GM21528 (cell line): ENCODE measurements at regions not wholly inside any gene's neighbourhood (a gene's known extent, or its start where the extent isn't known, plus 50 kb on each side); places are given as distances from the start of the nearest gene placed in this dataset.
"Not testable (repeated sequence)": the region's sequence is repeated elsewhere in the genome, so short reads cannot be mapped to it uniquely, and the experiment has no call there.

Source experiments
- ATAC-seq: cut with Tn5 transposase; IDR thresholded peaks from one replicate; pipeline ENCODE4 v1.9.1; 2021; ENCODE audit warnings: mild to moderate bottlenecking, moderate library complexity; ENCODE audit not compliant: unreplicated experiment, low FRiP score

DNA sequence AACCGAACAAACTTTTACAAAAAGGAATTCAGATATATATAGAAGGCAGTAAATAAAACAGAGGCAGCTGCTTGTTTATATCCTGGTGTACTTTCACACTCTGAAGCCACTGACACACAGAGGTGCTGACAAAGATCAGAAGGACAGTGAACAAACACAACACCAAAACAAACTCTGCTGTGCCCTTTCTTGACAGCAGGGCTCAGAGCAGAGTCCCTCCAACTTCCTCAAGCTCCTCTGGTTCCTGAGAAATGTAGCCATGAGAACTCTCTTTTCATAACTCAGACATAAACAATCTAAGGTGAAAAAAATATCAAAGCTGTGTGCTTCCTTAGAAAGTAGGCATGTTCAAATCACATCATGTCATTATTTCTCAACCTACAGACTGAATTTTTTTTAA lies 1052.8 kb upstream of the SPRY2 start:
- ATAC-seq, result no peak

DNA sequence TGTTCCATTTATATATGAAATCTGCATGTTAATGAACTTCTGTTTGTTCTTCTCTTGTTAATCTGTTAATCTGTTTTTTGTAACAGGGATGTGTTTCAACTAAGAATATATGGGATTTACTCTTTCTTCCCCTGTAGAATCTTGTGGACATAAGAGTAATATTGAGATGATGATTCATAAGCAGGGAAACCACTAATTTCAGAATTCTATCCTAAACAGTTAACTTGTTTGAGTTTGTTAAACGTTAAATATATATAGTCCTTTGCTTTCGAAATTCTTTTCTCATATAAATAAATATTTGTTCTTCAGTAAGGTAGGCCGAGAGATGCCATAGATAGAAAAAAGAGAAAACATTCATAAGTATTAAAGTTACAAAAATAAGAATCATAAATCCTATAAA lies 1052.2 kb upstream of the SPRY2 start:
- no peak for ATAC-seq

DNA sequence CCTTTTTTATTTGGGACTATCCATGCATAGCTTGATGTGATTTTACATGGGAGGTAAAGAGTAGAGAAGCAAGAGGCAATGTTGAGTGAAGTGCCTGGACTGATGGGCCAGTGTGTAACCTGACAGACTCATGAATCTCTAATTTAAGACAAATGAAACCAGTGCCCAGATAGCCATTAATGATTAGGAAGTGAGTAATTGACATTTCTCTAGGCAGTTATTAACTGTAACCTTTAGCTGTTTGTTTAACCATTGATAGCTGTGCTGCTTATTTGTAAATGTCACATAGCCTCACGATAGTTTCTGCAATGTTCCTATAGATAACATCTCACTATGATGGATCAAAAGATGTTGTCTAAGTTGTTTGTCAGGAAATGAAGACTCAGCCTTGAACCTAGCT lies 1047.5 kb upstream of the SPRY2 start:
- no peak for ATAC-seq

DNA sequence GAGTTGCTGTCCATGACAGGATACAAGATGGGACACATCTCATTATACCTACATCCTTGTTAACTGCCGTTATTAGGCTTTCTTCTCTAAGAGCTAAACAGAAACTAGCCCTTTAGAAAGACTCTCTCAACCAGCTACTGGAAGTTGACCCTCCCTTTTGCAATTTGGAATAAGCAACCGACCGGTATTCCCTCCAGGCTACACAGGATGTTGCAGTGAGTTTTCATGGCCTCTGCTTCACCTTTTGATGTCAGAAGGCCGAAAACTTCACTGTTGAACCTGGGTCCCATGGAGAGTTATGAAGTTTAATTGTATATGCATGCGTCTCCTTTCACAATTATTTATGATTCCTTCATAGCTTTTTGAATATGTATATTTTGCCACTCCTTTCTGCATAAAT lies 1042.5 kb upstream of the SPRY2 start:
- ATAC-seq, result no peak

DNA sequence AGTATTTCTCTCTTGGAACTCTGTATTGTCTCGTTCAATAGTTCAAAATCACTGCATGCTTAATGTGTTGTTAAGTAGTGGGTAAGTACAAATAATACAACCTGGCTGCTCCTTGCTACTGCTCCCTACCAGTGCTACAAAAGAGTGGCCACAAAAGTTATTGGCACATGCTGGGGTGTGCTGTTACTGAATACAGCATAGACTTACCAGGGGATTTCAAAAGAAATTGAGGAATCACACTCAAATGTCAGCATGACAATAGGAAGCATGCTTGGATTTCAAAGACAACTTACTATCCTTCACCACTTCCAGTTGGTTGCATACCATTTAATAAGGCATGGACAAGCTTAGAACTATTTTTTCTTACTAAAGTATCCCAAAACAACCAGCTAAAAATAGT lies 1041.3 kb upstream of the SPRY2 start:
- ATAC-seq, result no peak

DNA sequence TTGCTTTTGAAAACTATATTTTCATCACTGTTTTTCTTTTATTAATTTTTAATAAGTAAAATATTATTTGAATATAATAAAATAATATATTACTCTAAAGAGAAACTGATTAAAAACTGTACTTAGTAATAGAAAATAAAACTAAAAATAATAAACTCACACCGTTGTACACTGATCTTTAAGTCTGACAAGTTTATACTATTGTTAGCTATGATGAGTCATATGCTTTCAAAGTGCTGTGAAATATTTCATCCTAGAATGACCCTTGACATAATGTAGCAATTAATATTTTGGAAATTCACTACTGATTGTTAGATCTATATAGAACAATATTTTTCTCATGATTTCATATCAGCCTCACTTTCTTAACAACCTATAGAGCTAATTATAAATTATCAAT lies 1040.6 kb upstream of the SPRY2 start:
- no peak for ATAC-seq

DNA sequence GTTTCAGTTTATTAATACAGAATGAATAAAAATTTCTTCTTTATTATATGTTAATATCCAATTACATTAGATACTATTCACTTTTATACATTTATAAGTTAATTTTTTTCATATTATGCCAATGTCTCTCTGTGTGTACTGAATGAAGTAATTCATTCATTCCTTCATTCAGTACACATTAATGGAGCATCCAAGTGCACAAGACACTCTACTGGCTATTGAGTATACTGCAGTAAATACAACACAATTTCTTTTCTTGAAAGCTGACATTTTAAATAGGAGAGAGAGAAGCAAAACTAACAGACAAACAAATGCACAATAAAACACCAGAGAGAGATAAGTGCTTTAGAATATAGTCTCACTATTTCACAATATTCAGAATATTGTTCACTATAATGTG lies 1038.3 kb upstream of the SPRY2 start:
- no peak for ATAC-seq

DNA sequence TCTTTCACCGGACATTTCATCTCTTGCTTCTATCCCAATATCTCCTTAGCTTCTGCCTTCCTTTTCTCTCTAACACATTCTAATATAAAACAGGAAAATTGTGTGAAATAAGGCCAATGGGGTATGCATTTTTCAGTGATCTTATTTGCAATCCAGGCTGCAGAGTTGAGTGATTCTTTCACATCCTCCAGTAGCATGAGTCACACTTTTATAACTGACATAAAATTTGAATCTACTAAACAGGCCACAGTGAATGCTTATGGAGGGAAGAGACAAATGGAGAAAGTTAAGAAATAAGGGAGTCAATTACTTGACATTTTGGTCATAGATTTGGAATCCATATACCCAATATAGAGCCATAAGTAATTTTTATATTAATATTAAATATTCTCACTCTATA lies 1037.0 kb upstream of the SPRY2 start:
- no peak for ATAC-seq

DNA sequence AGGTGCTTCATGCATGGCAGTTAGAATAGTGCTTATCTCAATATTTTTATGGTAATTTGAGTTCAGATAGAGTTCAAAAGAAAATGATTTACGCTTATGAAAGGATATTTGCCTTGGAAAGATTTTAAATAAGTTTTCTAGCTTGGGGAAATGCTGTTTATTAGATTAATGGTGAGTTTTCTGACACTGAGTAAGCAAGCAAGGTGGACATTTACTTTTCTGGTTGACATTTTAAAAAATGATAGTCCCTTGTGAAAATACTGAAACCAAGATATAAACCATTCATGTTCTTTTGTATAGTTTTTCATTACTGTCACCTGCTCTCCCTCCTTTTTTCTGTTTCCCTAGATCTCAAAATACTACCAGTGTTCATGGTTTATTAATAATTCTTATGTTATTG lies 1034.8 kb upstream of the SPRY2 start:
- no peak for ATAC-seq

DNA sequence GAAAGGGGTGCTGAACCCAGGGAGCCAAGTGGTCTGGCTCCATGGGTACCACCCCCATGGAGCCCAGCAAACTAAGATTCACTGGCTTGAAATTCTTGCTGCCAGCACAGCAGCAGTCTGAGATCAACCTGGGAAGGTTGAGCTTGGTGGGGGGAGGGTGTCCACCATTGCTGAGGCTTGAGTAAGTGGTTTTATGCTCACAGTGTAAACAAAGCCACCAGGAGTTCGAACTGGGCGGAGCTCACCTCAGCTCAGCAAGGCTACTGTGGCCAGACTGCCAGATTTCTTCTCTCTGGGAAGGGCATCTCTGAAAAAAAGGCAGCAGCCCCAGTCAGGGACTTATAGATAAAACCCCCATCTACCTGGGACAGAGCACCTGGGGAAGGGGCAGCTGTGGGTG lies 1021.8 kb upstream of the SPRY2 start:
- not testable (repeated sequence) for ATAC-seq

DNA sequence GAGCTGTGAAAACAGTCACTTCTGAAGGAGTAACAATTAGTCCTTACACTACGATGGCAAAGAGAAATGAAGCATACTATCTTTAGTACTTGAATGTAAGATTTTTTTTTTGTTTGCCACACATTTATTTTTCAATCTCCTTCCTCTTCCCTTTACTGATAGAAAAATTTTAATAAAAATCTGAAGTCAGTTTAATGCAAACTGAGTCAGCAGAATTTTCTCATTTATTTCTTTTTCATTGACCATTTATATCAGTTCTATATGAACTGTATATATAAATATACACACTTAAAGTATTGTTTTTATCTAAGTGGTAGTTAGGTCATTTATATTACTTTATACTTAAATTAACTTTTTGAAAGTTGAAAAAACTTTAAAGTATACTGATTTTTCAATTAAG lies 1009.1 kb upstream of the SPRY2 start:
- no peak for ATAC-seq

DNA sequence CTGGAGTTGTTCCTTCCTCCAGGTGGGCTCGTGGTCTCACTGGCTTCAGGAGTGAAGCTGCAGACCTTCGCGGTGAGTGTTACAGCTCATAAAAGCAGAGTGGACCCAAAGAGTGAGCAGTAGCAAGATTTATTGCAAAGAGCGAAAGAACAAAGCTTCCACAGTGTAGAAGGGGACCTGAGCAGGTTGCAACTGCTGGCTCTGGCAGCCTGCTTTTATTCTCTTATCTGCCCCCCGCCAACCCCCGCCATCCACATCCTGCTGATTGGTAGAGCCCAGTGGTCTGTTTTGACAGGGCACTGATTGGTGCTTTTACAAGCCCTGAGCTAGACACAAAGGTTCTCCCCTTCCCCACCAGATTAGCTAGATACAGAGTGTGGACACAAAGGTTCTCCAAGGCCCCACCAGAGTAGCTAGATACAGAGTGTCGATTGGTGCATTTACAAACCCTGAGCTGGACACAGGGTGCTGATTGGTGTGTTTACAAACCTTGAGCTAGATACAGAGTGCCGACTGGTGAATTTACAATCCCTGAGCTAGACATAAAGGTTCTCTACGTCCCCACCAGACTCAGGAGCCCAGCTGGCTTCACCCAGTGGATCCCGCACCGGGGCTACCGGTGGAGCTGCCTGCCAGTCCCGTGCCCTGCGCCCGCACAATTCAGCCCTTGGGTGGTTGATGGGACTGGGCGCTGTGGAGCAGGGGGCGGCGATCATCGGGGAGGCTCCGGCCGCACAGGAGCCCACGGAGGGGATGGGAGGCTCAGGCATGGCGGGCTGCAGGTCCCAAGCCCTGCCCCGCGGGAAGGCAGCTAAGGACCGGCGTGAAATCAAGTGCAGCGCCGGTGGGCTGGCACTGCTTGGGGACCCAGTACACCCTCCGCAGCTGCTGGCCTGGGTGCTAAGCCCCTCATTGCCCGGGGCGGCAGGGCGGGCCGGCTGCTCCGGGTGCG lies 999.5 kb upstream of the SPRY2 start:
- not testable (repeated sequence) for ATAC-seq

DNA sequence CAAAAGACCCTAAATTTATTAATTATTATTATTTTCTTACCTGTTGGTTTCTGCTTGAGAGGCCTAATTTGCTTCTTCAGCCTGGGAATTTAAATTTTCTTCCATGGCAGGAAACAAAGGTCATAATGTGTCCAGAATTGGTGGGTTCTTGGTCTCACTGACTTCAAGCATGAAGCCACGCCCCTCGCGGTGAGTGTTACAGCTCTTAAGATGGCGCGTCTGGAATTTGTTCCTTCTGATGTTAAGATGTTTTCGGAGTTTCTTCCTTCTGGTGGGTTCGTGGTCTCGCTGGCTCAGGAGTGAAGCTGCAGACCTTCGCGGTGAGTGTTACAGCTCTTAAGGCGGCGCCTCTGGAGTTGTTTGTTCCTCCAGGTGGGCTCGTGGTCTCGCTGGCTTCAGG lies 998.7 kb upstream of the SPRY2 start:
- ATAC-seq, result not testable (repeated sequence)

DNA sequence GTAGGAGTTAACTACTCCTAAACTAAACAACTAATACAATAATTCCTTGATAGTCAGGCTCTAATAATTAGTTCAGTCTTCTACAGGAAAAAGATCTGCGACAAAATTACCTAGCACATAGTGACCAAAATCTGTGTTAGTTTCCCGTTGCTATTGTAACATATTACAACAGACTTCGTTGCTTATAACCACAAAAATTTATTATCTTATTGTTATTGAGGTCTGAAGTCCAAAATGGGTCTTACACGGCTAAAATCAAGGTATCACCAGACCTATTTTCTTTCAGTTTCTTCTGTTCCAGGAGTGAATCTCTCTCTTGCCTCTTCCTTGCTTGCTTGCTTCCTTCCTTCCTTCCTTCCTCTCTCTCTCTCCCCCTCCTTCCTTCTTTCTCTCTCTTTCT lies 993.6 kb upstream of the SPRY2 start:
- ATAC-seq, result no peak

DNA sequence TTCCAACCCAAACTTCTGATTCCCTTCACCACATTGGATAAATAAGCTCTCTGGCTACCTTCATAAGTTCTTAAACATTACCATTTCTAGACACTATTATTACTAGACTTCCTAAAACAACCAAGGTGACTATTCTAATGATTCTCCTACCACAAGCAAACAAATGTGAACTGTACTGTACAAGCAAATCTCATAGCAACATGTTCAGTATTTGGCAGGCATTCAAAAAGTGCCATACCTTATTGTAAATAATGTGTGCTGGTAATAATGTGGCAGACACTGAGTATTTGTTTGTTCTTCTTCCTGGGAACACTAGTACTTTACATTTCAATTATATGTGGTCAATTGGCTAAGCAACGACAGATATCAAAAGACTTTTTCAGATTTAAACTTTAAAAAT lies 986.0 kb upstream of the SPRY2 start:
- ATAC-seq, result no peak

DNA sequence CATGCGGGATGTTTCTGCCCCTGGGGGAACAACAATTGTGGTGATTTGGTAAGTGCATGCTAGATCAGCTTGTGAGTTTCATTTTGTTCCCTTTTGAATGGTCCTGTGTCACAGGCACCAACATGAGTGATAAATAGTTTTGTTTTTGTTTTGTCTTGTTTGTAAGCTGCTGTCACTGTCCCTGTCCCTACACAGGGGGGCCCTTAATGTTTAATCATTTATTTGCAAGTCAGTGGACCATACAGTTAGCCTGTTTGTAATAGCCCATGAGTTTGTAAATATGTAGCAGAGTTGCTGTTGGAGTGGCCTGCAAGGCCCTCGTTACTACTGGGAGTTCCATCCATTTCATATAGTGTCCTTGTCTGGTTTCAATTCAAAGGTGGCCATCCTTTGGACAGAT lies 979.6 kb upstream of the SPRY2 start:
- ATAC-seq, result no peak

DNA sequence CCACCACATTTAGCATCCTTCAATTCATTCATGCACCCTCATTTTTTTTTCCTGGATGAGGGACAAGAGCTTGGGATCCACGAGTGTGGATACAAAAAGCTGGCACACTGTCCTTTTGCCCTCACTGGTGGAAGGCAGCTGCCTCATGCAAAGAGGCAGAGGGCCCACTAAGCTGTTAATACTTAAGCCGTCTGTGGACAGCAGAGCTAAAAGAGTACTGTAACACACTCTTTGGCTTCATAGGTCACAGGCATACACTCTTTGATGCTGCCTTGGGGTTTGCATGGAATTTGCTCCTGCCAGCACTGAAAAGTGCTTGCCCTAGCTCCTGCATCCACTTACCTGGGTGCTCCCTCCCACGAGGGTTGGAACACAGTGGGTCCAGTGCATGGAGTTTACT lies 978.4 kb upstream of the SPRY2 start:
- ATAC-seq, result no peak

DNA sequence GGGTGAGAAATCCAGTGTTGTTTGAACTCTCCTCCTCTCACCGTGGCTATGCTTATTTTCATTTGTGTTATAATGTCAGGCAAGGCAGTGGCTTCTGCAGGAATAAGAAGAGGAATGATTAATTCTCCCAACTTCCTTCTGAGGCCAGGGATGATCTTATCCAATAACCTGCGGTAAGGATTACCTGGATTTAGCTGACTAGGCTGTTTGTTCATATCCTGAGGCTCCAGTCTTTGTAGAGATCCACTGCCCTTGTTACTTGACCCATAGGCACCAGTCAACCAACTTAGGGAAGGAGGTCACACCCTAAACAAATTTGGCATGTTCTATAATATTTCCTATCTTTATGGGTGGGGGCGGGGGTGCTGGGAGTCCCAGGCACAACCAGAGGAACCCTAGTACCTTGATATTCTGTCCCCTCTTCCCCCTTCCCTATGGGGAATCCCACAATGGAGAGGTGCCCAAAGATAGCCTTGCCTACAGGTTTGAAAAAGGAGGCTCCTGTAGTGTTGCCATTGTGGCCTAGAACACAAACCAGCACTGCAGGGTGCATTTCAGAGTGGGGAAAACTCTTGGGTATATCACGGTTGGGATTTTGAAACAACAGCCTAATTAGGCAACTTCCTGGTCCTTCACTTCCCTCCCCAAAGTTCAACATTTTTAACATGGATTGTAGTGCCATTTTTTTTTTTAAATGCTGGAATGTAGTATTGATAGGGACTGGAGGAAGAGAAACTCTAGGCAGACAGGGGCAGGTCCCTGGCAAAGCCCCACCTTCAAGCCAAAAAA lies 977.5 kb upstream of the SPRY2 start:
- ATAC-seq, result no peak

DNA sequence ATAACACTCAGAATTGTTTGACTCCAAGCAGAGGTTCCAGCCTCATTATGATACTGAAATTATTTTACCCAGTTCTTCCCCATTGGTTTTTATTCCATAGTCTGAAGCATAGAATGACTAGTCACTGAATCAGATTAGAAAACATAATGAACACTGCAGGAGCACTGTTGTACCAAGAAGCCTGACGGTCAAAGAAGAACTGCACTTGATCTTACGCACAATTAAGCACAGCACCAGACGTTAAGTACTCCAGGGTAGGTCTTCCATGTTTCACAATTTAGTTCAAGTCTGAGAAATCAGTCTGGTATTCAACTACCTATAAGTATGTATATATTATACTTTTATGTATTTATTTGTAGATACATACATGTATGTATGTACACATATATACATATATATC lies 973.5 kb upstream of the SPRY2 start:
- ATAC-seq, result no peak

DNA sequence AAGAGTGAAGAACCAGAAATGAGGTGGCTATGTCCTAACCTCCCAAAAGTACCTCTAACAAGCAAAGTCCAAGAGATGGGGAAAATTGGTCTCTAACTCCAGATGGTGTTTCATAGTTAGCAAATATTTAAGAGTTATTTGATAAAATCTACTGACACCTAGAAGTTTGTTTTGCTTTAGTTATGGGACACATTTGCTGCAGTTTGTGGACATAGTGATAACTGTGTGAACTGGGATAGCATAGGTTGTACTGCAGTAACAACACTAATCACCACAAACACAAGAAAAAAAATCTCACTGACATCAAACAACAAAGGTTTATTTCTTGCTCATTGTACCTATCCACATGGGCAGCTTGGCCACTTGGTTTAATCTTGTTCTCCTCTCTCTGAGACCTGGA lies 965.0 kb upstream of the SPRY2 start:
- ATAC-seq, result no peak

DNA sequence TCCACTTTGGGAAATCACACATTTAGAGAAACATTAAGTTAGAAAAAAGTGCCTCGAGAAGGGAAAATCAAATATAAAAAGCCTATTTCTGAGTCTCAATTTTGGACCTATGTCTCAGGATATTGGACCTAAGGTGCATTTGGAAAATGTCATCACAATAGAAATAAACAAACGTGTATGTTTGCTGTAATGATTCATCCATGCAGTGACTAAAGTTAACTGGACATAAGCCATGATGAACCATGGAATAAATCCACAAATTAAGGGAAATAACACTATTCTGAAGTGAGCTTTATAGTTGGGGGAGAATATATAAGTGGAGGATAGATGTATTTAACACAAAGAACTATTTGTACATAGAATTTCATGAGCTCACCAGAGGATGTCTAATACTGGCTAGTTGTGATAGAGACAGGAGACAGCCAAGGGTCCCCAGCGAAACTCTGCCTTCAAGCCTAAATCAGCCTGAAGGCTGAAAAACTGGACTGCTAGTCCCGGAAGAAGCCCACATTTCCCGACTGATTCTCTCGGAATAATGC lies 963.3 kb upstream of the SPRY2 start:
- no peak for ATAC-seq

DNA sequence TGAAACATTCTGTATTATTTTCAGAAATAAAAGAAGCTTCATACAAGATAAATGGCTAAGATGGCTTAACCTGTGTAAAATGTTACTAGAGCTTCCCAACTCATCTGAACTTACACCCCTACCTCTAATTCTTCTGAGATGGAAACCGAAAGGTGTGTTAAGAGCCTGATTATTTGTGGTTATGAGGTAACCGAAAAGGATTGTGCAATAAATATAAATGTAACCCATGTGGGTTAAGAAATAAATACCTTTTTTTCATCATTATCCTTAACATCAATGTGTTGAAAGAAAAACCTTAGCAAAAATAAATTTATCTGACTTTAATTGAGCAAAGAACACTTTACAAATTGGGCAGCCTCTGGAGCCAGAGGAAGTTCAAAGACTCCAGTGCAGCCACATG lies 961.8 kb upstream of the SPRY2 start:
- no peak for ATAC-seq
